GM21360 (cell line): ENCODE measurements at regions not wholly inside any gene's neighbourhood (a gene's known extent, or its start where the extent isn't known, plus 50 kb on each side); places are given as distances from the start of the nearest gene placed in this dataset.
"Not testable (repeated sequence)": the region's sequence is repeated elsewhere in the genome, so short reads cannot be mapped to it uniquely, and the experiment has no call there.

Experiments used
- ATAC-seq: cut with Tn5 transposase; IDR thresholded peaks from one replicate; pipeline ENCODE4 v1.9.1; 2021; ENCODE audit warnings: mild to moderate bottlenecking, moderate library complexity; ENCODE audit not compliant: unreplicated experiment

GRCh38 chr4:72887152-72887551, 182.4 kb downstream of the COX18 start:
- ATAC-seq, result no peak

GRCh38 chr4:72886602-72887001, 182.9 kb downstream of the COX18 start:
- no peak for ATAC-seq

GRCh38 chr4:72884225-72884624, 185.3 kb downstream of the COX18 start:
- ATAC-seq, result not testable (repeated sequence)

GRCh38 chr4:72876946-72877345, 192.6 kb downstream of the COX18 start:
- no peak for ATAC-seq

- no peak for ATAC-seq
Observed at GRCh38 chr4:72875545-72875944, 194.0 kb downstream of the COX18 start.

- no peak for ATAC-seq
Observed at GRCh38 chr4:72875138-72875537, 194.4 kb downstream of the COX18 start.

GRCh38 chr4:72864898-72865297, 204.6 kb downstream of the COX18 start:
- ATAC-seq, result no peak

GRCh38 chr4:72864277-72864676, 205.2 kb downstream of the COX18 start:
- not testable (repeated sequence) for ATAC-seq

GRCh38 chr4:72860766-72861165, 208.8 kb downstream of the COX18 start:
- ATAC-seq, result no peak

- no peak for ATAC-seq
Observed at GRCh38 chr4:72858328-72858727, 211.2 kb downstream of the COX18 start.

GRCh38 chr4:72857787-72858186, 211.7 kb downstream of the COX18 start:
- no peak for ATAC-seq

- ATAC-seq, result no peak
Observed at GRCh38 chr4:72857216-72857615, 212.3 kb downstream of the COX18 start.

GRCh38 chr4:72846280-72847111, 223.0 kb downstream of the COX18 start:
- ATAC-seq, result no peak

- no peak for ATAC-seq
Observed at GRCh38 chr4:72843466-72843865, 226.1 kb downstream of the COX18 start.

GRCh38 chr4:72842323-72842722, 227.2 kb downstream of the COX18 start:
- ATAC-seq, result no peak

- ATAC-seq, result not testable (repeated sequence)
Observed at GRCh38 chr4:72840166-72840565, 229.3 kb downstream of the COX18 start.

GRCh38 chr4:72828864-72829263, 240.7 kb downstream of the COX18 start:
- ATAC-seq, result no peak

- ATAC-seq, result no peak
Observed at GRCh38 chr4:72827968-72828367, 241.5 kb downstream of the COX18 start.

- no peak for ATAC-seq
Observed at GRCh38 chr4:72820107-72820506, 249.4 kb downstream of the COX18 start.

- no peak for ATAC-seq
Observed at GRCh38 chr4:72817012-72817411, 248.0 kb upstream of the ADAMTS3 start.

GRCh38 chr4:72814241-72814640, 245.2 kb upstream of the ADAMTS3 start:
- ATAC-seq, result no peak

- no peak for ATAC-seq
Observed at GRCh38 chr4:72809208-72809607, 240.2 kb upstream of the ADAMTS3 start.

- no peak for ATAC-seq
Observed at GRCh38 chr4:72805284-72805683, 236.3 kb upstream of the ADAMTS3 start.
